ENCODE measurements at regions not wholly inside any gene's neighbourhood (a gene's known extent, or its start where the extent isn't known, plus 50 kb on each side); places are given as distances from the start of the nearest gene placed in this dataset.
"Not testable (repeated sequence)": the region's sequence is repeated elsewhere in the genome, so short reads cannot be mapped to it uniquely, and the experiment has no call there.

DNA sequence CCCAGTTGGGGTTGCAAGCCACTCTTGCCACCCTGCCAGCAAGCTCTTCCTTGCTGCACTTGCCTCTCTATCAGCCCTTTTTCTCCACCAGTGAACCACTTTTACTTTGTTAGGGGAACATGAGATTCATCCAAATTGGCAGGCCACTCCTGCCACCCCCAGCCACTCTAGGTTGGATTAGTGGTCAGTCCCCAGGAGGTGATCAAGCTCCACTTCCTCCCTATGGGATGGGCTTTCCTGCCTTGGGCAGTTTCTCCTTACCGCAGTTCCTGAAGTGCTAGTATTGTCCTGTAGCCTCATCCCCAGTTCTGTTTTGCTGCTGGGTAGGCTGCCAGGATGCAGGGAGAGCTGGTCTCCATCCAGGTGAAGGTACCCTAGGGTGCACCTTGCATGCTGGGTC, 104.5 kb downstream of the ALG10 start:
- H3K4me3 ChIP-seq (ENCODE audit: low read length): no peak overlapping the region
- no peak for DNase-seq (ENCODE audit: low read depth)
- TF ChIP-seq, protein P1, sequence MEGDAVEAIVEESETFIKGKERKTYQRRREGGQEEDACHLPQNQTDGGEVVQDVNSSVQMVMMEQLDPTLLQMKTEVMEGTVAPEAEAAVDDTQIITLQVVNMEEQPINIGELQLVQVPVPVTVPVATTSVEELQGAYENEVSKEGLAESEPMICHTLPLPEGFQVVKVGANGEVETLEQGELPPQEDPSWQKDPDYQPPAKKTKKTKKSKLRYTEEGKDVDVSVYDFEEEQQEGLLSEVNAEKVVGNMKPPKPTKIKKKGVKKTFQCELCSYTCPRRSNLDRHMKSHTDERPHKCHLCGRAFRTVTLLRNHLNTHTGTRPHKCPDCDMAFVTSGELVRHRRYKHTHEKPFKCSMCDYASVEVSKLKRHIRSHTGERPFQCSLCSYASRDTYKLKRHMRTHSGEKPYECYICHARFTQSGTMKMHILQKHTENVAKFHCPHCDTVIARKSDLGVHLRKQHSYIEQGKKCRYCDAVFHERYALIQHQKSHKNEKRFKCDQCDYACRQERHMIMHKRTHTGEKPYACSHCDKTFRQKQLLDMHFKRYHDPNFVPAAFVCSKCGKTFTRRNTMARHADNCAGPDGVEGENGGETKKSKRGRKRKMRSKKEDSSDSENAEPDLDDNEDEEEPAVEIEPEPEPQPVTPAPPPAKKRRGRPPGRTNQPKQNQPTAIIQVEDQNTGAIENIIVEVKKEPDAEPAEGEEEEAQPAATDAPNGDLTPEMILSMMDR (IDR thresholded peaks at IDR 0.05; ENCODE audit: insufficient read depth, low read depth, low read length, missing control alignments): no peak

- H3K4me3 ChIP-seq (ENCODE audit: low read length); DNase-seq (ENCODE audit: low read depth): not testable (repeated sequence)
Observed at GRCh38 chr12:34127379-34127778, 105.1 kb downstream of the ALG10 start.

GRCh38 chr12:34142430-34142829, 120.1 kb downstream of the ALG10 start:
- no peak overlapping the region for H3K4me3 ChIP-seq (ENCODE audit: low read length)
- DNase-seq (ENCODE audit: low read depth): no peak
- TF ChIP-seq, protein P1 (IDR thresholded peaks at IDR 0.05; ENCODE audit: insufficient read depth, low read depth, low read length, missing control alignments): no peak

- TF ChIP-seq, protein P1 (IDR thresholded peaks at IDR 0.05; ENCODE audit: insufficient read depth, low read depth, low read length, missing control alignments): no peak
- H3K4me3 ChIP-seq (ENCODE audit: low read length): no peak overlapping the region
- no peak for DNase-seq (ENCODE audit: low read depth)
Observed at GRCh38 chr12:34151019-34151418, 128.7 kb downstream of the ALG10 start.

DNA sequence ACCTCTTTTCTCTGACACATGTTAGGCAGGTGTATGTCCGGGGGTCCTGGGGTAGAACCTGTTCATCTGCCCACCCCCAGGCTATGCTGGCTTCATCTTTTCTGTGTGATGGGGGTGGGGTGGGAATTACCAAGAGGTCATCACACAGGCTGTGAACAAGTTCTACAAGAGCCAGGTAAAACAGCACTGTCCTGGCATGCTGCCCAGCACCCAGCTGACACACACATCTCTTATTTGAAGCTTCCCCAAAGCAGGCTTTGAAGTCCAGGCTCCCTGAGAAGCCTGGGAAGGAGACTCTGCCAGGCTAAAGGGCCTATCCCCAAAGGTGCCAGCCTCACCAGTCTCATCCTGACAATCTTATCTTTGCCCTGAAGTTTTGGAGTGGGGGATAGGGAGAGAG, 141.1 kb downstream of the ALG10 start:
- no peak overlapping the region for H3K4me3 ChIP-seq (ENCODE audit: low read length)
- TF ChIP-seq, protein P1 (IDR thresholded peaks at IDR 0.05; ENCODE audit: insufficient read depth, low read depth, low read length, missing control alignments): no peak
- peak; percentile 42 for DNase-seq (ENCODE audit: low read depth)

GRCh38 chr12:34166427-34167060, 144.2 kb downstream of the ALG10 start:
- TF ChIP-seq, protein P1 (IDR thresholded peaks at IDR 0.05; ENCODE audit: insufficient read depth, low read depth, low read length, missing control alignments): no peak
- no peak for DNase-seq (ENCODE audit: low read depth)
- no peak overlapping the region for H3K4me3 ChIP-seq (ENCODE audit: low read length)

- not testable (repeated sequence) for H3K4me3 ChIP-seq (ENCODE audit: low read length); DNase-seq (ENCODE audit: low read depth)
Observed at GRCh38 chr12:34168507-34168906, 146.2 kb downstream of the ALG10 start.

DNA sequence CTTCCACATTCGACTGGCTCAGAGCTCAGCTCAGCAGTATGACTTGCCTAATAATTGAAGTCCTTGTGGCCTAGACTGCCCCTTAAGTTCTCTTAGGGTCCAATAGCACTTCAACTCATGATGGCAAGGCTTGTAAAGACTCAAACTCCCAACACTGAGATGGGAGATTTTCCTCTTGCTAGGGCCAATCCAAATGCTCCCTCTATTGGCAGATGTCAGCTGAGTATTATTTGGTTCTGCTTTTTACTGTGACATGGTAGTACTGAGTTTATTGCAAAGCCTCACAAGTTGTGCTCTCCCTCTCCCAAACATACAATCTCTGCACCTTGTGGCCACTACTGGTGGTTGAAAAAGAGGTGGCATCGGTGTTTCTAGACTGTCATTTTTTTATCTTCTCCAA, 164.2 kb downstream of the ALG10 start:
- no peak overlapping the region for H3K4me3 ChIP-seq (ENCODE audit: low read length)
- TF ChIP-seq, protein P1 (IDR thresholded peaks at IDR 0.05; ENCODE audit: insufficient read depth, low read depth, low read length, missing control alignments): no peak
- no peak for DNase-seq (ENCODE audit: low read depth)
